ENCODE measurements at regions not wholly inside any gene's neighbourhood (a gene's known extent, or its start where the extent isn't known, plus 50 kb on each side); places are given as distances from the start of the nearest gene placed in this dataset.
A peak's percentile ranks its signal among the peaks of the same experiment; 100 is the strongest.

GRCh38 chr14:76280221-76280620 lies 95.7 kb upstream of the ESRRB start:
- DNase-seq (no peak), FAIRE-seq (no peak)
- H3K27me3 ChIP-seq (ENCODE audit: control insufficient read depth, insufficient read depth, low read length) = no peaks in the 10 kb centered on the region
- no peak overlapping the region for H3K27ac ChIP-seq (ENCODE audit: low read depth in 2 of 2, low read length in 2 of 2)
- intact Hi-C loops (cut with DNase I) = no loop called here
- no peaks in the 10 kb centered on the region for H3K36me3 ChIP-seq (ENCODE audit: control insufficient read depth in 2 of 3, insufficient read depth in 3 of 3, low read length in 3 of 3)
- H3K4me3 ChIP-seq (ENCODE audit: low read length in 3 of 3) = no peak overlapping the region
- no peaks in the 10 kb centered on the region for H3K4me1 ChIP-seq (ENCODE audit: control insufficient read depth in 2 of 3, insufficient read depth in 2 of 3, low read depth in 1 of 3, low read length in 3 of 3)
- no peaks in the 10 kb centered on the region for H3K9me3 ChIP-seq (ENCODE audit: control insufficient read depth in 2 of 3, insufficient read depth in 1 of 3, low read length in 3 of 3)
- TF ChIP-seq CTCF (IDR thresholded peaks at IDR 0.05; ENCODE audit: borderline replicate concordance, extremely low read depth, insufficient read depth) = no peak
- H3K9ac ChIP-seq (ENCODE audit: low read length in 3 of 3) = no peak overlapping the region

DNA sequence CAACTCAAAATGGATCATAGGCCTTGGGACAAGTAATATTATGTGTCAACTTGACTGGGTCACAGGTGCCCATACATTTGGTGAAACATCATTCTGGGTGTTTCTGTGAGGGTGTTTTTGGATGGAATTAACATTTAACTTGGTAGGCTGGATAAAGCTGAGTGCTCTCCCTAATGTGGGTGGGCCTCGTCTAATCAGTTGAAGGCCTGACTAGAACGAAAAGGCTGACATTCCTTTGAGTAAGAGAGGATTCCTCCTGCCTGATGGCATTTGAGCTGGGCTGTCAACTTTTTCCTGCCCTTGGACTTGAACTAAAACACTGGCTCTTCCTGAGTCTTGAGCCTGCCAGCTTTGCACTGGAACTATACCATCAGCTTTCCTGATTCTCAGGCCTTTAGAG lies 93.4 kb upstream of the ESRRB start:
- Histone ChIP-seq H3K27ac (ENCODE audit: low read depth in 2 of 2, low read length in 2 of 2) (no peak overlapping the region), H3K27me3 (ENCODE audit: control insufficient read depth, insufficient read depth, low read length) (no peaks in the 10 kb centered on the region), H3K9me3 (ENCODE audit: control insufficient read depth in 2 of 3, insufficient read depth in 1 of 3, low read length in 3 of 3) (no peaks in the 10 kb centered on the region), H3K4me1 (ENCODE audit: control insufficient read depth in 2 of 3, insufficient read depth in 2 of 3, low read depth in 1 of 3, low read length in 3 of 3) (no peaks in the 10 kb centered on the region), H3K36me3 (ENCODE audit: control insufficient read depth in 2 of 3, insufficient read depth in 3 of 3, low read length in 3 of 3) (no peaks in the 10 kb centered on the region), H3K4me3 (ENCODE audit: low read length in 3 of 3) (no peak overlapping the region), H3K9ac (ENCODE audit: low read length in 3 of 3) (no peak overlapping the region)
- no peak for FAIRE-seq
- no peak for TF ChIP-seq CTCF (IDR thresholded peaks at IDR 0.05; ENCODE audit: borderline replicate concordance, extremely low read depth, insufficient read depth)
- intact Hi-C loops (cut with DNase I) = no loop called here
- no peak for DNase-seq

- H3K9me3 ChIP-seq (ENCODE audit: control insufficient read depth in 2 of 3, insufficient read depth in 1 of 3, low read length in 3 of 3) = no peaks in the 10 kb centered on the region
- no peaks in the 10 kb centered on the region for H3K36me3 ChIP-seq (ENCODE audit: control insufficient read depth in 2 of 3, insufficient read depth in 3 of 3, low read length in 3 of 3)
- H3K27ac ChIP-seq (ENCODE audit: low read depth in 2 of 2, low read length in 2 of 2) = no peak overlapping the region
- FAIRE-seq (peak; percentile 71), DNase-seq (no peak)
- no peak overlapping the region for H3K9ac ChIP-seq (ENCODE audit: low read length in 3 of 3)
- intact Hi-C loops (cut with DNase I) = no loop called here
- H3K4me1 ChIP-seq (ENCODE audit: control insufficient read depth in 2 of 3, insufficient read depth in 2 of 3, low read depth in 1 of 3, low read length in 3 of 3) = peaks cover 0 to 2% (median 0%) of the 10 kb centered on the region in 3 donors
- no peak overlapping the region for H3K4me3 ChIP-seq (ENCODE audit: low read length in 3 of 3)
- H3K27me3 ChIP-seq (ENCODE audit: control insufficient read depth, insufficient read depth, low read length) = no peaks in the 10 kb centered on the region
- TF ChIP-seq CTCF (IDR thresholded peaks at IDR 0.05; ENCODE audit: borderline replicate concordance, extremely low read depth, insufficient read depth) = no peak
Observed at GRCh38 chr14:76287063-76287462, 88.9 kb upstream of the ESRRB start.

GRCh38 chr14:76289276-76289675 lies 86.7 kb upstream of the ESRRB start:
- no peak overlapping the region for H3K9ac ChIP-seq (ENCODE audit: low read length in 3 of 3)
- peaks cover 0 to 4% (median 0%) of the 10 kb centered on the region in 3 donors for H3K4me1 ChIP-seq (ENCODE audit: control insufficient read depth in 2 of 3, insufficient read depth in 2 of 3, low read depth in 1 of 3, low read length in 3 of 3)
- H3K27ac ChIP-seq (ENCODE audit: low read depth in 2 of 2, low read length in 2 of 2) = no peak overlapping the region
- no peak for TF ChIP-seq CTCF (IDR thresholded peaks at IDR 0.05; ENCODE audit: borderline replicate concordance, extremely low read depth, insufficient read depth)
- DNase-seq (no peak), FAIRE-seq (no peak)
- intact Hi-C loops (cut with DNase I) = no loop called here
- no peaks in the 10 kb centered on the region for H3K27me3 ChIP-seq (ENCODE audit: control insufficient read depth, insufficient read depth, low read length)
- no peak overlapping the region for H3K4me3 ChIP-seq (ENCODE audit: low read length in 3 of 3)
- no peaks in the 10 kb centered on the region for H3K9me3 ChIP-seq (ENCODE audit: control insufficient read depth in 2 of 3, insufficient read depth in 1 of 3, low read length in 3 of 3)
- no peaks in the 10 kb centered on the region for H3K36me3 ChIP-seq (ENCODE audit: control insufficient read depth in 2 of 3, insufficient read depth in 3 of 3, low read length in 3 of 3)

All from kidney (tissue), 13 donors.